IPS-20b (cell line): ENCODE measurements at regions not wholly inside any gene's neighbourhood (a gene's known extent, or its start where the extent isn't known, plus 50 kb on each side); places are given as distances from the start of the nearest gene placed in this dataset.

Source experiments
- H3K27ac ChIP-seq: one replicate; pipeline ENCODE4 v1.5.1; 2013; ENCODE audit warnings: low read length
- H3K27me3 ChIP-seq: 2 replicates; pipeline ENCODE4 v1.6.1; 2013; ENCODE audit warnings: mild to moderate bottlenecking, low read length, inconsistent platforms; ENCODE audit not compliant: insufficient read depth
- H3K36me3 ChIP-seq: 2 replicates; pipeline ENCODE4 v1.6.1; 2013; ENCODE audit warnings: low read depth, mild to moderate bottlenecking, inconsistent platforms, low read length, moderate library complexity; ENCODE audit not compliant: insufficient read depth
- H3K4me1 ChIP-seq: 2 replicates; pipeline ENCODE4 v1.6.1; 2013; ENCODE audit warnings: mild to moderate bottlenecking, control low read depth, inconsistent platforms, low read length, moderate library complexity; ENCODE audit not compliant: insufficient read depth
- H3K4me3 ChIP-seq: 2 replicates; pipeline ENCODE4 v1.5.1; 2013; ENCODE audit warnings: mild to moderate bottlenecking, low read length, inconsistent platforms
- H3K9ac ChIP-seq: 2 replicates; pipeline ENCODE4 v1.6.1; 2013; ENCODE audit warnings: low read depth, mild to moderate bottlenecking, inconsistent platforms, low read length, moderate library complexity
- H3K9me3 ChIP-seq: 2 replicates; pipeline ENCODE4 v1.6.1; 2013; ENCODE audit warnings: mild to moderate bottlenecking, low read depth, low read length, inconsistent platforms; ENCODE audit not compliant: insufficient read depth

DNA sequence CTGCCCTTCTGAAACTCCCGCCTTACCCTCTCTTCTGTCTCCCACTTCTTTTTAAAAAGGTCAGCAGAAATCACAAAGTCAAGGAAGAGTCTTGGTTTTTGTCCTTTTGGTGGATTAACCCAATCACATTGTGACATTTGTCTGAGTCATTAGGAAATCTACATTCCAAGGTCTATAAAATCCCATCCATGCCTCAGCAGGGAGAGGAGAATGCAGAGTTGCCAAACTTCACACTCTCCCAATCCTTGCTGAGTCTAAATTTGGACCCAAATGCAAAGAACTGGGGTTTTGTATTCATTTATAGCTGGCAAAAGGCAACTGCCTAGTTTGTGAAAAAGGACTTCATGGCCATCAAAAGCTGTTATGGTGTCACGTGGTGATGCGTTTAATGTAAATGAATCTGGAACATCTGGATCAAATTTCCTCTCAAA, 67.9 kb downstream of the TMEM30B start:
- Histone ChIP-seq H3K36me3 (no peaks in the 10 kb centered on the region), H3K9me3 (no peaks in the 10 kb centered on the region), H3K27me3 (no peaks in the 10 kb centered on the region), H3K4me3 (no peak overlapping the region), H3K4me1 (no peaks in the 10 kb centered on the region; the same call in 1 of the 2 replicates), H3K9ac (no peak overlapping the region), H3K27ac (no peak overlapping the region)

- H3K36me3 ChIP-seq, result no peaks in the 10 kb centered on the region
- H3K4me1 ChIP-seq, result no peaks in the 10 kb centered on the region
- no peaks in the 10 kb centered on the region for H3K9me3 ChIP-seq
- no peaks in the 10 kb centered on the region for H3K27me3 ChIP-seq
- no peak overlapping the region for H3K4me3 ChIP-seq
- no peak overlapping the region for H3K9ac ChIP-seq
- H3K27ac ChIP-seq, result no peak overlapping the region
Measured at GRCh38 chr14:61212546-61212945, 68.6 kb downstream of the TMEM30B start.

DNA sequence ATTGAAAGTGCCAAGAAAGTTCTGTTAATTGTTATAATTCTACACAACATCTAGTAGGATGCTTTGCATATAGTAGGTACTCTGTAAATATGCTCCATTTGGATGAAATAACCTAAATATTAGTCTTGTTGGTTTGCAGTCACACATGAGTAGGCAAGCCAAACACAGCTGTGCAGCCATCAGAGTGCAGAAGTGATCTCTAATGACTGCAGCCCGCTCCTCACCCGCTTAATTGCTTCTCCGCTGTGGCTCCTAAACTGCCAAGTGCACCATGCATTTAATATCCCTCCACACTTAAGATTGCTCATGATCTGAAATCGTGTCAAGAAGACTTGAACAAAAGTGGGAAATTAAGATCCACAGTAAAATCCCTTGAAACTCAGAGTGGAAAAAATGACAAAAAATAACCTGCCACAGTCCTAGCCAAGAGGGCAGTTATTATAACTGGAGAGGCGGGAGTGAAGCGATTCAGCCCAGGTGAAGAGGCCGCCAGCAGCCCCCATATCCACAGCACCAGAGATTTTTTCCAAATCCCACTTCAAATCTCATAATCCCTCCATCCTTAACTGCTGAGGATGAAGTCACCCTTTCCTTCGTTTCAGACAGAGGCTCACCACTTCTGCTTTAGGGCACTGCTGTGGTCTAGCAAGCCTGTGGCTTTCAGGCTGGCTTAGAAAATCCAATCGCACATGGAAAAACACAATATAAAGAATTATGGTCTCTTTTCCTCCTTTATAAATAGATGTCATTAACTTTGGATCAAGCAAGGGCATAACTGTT, 69.5 kb downstream of the TMEM30B start:
- no peaks in the 10 kb centered on the region for H3K9me3 ChIP-seq
- no peak overlapping the region for H3K27ac ChIP-seq

GRCh38 chr14:61203081-61203753, 77.9 kb downstream of the TMEM30B start:
- Histone ChIP-seq H3K27me3 (no peaks in the 10 kb centered on the region), H3K36me3 (no peaks in the 10 kb centered on the region), H3K4me3 (no peak overlapping the region), H3K27ac (no peak overlapping the region), H3K9me3 (no peaks in the 10 kb centered on the region), H3K4me1 (peaks cover 5% of the 10 kb centered on the region; the same call in 1 of the 2 replicates), H3K9ac (no peak overlapping the region)

More for the DNA sequence above, 69.5 kb downstream of the TMEM30B start:
- no peaks in the 10 kb centered on the region for H3K4me1 ChIP-seq
- no peaks in the 10 kb centered on the region for H3K27me3 ChIP-seq
- H3K36me3 ChIP-seq, result no peaks in the 10 kb centered on the region
- H3K9ac ChIP-seq, result no peak overlapping the region
- no peak overlapping the region for H3K4me3 ChIP-seq

DNA sequence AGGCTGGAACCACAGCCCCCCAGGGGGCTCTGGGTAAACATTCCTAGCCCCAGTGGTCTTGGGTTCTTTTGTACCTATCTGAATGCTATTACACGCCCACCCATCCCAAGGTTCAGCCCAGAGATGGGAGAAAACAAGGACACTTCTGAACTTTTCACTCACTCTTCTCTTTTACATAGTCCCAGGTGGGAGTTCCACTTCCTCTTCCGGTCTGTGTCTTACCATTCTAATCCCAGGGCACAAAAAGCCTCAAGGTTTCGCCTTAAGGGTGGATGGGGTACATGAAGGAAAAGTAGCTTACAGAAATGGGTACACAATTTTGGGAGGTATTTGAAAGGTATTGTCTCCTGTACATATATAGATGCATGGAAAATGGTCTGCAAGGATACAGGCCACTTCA, 79.0 kb downstream of the TMEM30B start:
- Histone ChIP-seq H3K27ac (no peak overlapping the region), H3K27me3 (no peaks in the 10 kb centered on the region), H3K36me3 (no peaks in the 10 kb centered on the region), H3K9ac (no peak overlapping the region), H3K4me1 (peaks cover 5% of the 10 kb centered on the region; the same call in 1 of the 2 replicates), H3K9me3 (no peaks in the 10 kb centered on the region), H3K4me3 (no peak overlapping the region)

DNA sequence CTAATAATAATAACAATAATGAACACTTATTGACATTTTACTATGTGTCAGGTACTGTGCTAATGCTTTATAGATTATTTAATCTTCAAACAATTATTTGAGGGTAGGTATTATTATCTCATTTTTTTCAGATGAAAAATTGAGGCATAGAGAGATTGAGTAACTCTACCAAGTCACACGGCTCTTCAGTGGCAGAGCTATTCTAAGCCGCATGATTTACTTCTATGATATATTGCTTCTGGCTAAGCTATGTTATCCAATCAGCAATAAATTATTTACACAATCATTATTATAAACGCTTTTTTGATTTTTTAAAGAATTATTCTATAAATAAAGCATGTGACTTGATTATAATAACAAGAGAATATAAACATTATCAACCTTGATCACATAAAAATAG, 80.0 kb downstream of the TMEM30B start:
- H3K9ac ChIP-seq, result no peak overlapping the region
- no peak overlapping the region for H3K27ac ChIP-seq
- no peaks in the 10 kb centered on the region for H3K9me3 ChIP-seq
- H3K4me1 ChIP-seq, result peaks cover 5% of the 10 kb centered on the region; the same call in 1 of the 2 replicates
- H3K4me3 ChIP-seq, result no peak overlapping the region
- H3K27me3 ChIP-seq, result no peaks in the 10 kb centered on the region
- no peaks in the 10 kb centered on the region for H3K36me3 ChIP-seq

GRCh38 chr14:61197416-61197815, 83.7 kb downstream of the TMEM30B start:
- Histone ChIP-seq H3K9me3 (no peaks in the 10 kb centered on the region), H3K36me3 (no peaks in the 10 kb centered on the region), H3K27ac (no peak overlapping the region), H3K4me3 (no peak overlapping the region), H3K27me3 (no peaks in the 10 kb centered on the region), H3K9ac (no peak overlapping the region), H3K4me1 (peaks cover 5% of the 10 kb centered on the region; the same call in 1 of the 2 replicates)

- Histone ChIP-seq H3K27me3 (no peaks in the 10 kb centered on the region), H3K4me1 (no peaks in the 10 kb centered on the region; the same call in 1 of the 2 replicates), H3K9ac (no peak overlapping the region), H3K27ac (no peak overlapping the region), H3K9me3 (no peaks in the 10 kb centered on the region), H3K4me3 (no peak overlapping the region), H3K36me3 (no peaks in the 10 kb centered on the region)
Measured at GRCh38 chr14:61196792-61197191, 84.3 kb downstream of the TMEM30B start.

- Histone ChIP-seq H3K4me1 (no peaks in the 10 kb centered on the region), H3K27ac (no peak overlapping the region), H3K36me3 (no peaks in the 10 kb centered on the region), H3K9me3 (no peaks in the 10 kb centered on the region), H3K9ac (no peak overlapping the region), H3K27me3 (no peaks in the 10 kb centered on the region), H3K4me3 (no peak overlapping the region)
Measured at GRCh38 chr14:61196034-61196433, 85.1 kb downstream of the TMEM30B start.

DNA sequence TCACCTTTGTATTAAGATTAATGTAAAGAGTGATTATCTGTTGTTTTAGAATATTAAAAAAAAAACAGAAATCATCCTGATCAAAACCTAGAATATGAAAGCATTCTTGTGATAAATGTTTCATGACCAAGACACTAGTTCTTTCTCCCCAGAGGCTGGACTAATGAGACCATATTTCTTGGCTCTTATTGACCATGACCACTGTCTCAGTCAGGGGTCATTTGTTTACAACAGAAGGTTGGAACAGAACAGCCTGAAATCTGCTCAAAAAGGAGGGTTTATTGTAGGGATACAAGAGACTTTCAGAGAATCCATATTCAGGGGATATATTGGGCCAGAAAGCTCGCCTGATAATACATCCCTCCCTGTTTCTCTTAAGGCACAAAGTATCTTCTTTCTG, 87.7 kb downstream of the TMEM30B start:
- Histone ChIP-seq H3K36me3 (no peaks in the 10 kb centered on the region), H3K4me3 (no peak overlapping the region), H3K27ac (no peak overlapping the region), H3K9ac (no peak overlapping the region), H3K27me3 (no peaks in the 10 kb centered on the region; the same call in 1 of the 2 replicates), H3K4me1 (peaks cover 8% of the 10 kb centered on the region; the same call in 1 of the 2 replicates), H3K9me3 (no peaks in the 10 kb centered on the region)

DNA sequence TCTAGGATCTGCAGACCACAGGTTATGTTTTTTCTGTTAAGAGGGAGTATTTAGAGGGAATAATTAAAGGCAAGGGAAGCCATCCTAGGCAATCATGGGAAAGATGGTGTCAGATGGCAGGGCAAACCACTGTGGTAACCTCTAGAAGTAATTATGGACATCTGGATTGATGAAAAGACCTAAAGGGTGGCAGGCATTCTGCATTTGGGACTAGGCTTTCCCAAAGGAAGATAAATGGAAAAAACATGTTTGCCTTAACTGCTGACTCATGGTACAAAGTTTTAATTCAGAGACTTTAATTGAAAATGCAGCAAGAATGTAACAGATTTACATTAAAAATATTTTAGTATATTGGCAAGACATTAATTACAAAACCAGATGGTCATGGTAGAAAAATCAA, 88.1 kb downstream of the TMEM30B start:
- Histone ChIP-seq H3K9me3 (no peaks in the 10 kb centered on the region), H3K36me3 (no peaks in the 10 kb centered on the region), H3K4me3 (no peak overlapping the region), H3K27ac (no peak overlapping the region), H3K9ac (no peak overlapping the region), H3K4me1 (peaks cover 8% of the 10 kb centered on the region; the same call in 1 of the 2 replicates), H3K27me3 (no peaks in the 10 kb centered on the region; the same call in 1 of the 2 replicates)

- Histone ChIP-seq H3K27ac (no peak overlapping the region), H3K27me3 (no peaks in the 10 kb centered on the region; the same call in 1 of the 2 replicates), H3K4me3 (no peak overlapping the region), H3K36me3 (no peaks in the 10 kb centered on the region), H3K4me1 (peaks cover 12% of the 10 kb centered on the region; the same call in 1 of the 2 replicates), H3K9me3 (no peaks in the 10 kb centered on the region), H3K9ac (no peak overlapping the region)
Measured at GRCh38 chr14:61191733-61192132, 89.4 kb downstream of the TMEM30B start.
